ENCODE measurements at regions not wholly inside any gene's neighbourhood (a gene's known extent, or its start where the extent isn't known, plus 50 kb on each side); places are given as distances from the start of the nearest gene placed in this dataset.

DNA sequence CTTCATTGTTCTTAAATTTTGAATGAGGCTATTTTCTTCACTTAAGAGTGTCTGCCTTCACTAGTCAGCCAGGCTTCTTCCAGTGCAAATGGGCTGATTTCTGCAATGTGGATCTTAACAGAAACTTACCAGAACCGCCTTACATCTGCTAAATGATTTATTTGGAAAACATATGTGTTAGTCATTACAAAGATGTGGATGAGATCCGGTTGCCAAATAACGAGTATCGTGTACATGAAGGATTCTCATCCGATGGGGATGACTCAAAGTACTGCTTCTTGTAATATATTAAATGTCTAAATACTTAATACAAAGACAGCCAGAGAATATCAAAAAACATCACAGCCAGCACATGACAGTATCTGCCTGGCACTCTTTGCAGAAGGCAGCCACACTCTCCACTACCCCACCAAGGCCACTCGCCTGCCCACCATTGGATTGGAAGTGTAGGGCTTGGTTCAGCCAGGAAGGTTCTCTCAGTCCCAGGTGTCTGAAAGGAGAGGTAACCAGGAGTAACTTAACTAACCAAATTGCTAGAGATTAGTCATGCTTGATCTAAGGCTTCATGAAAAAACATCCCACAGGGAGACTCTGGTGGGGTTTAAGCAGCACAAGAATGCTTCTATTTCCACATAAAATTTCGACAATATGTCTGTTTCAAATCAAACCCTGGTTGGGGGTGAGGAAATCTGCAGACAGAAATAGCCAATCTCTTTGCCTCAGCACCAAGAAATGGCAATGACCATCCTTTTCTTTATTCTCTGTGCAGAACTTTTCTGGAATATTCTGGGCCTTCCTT is 174.8 kb downstream of the GADD45G start:
- no peak for DNase-seq (ENCODE audit: low spot score)
- Histone ChIP-seq H3K27me3 (no peaks in the 10 kb centered on the region), H3K9me2 (replicated peaks; ENCODE audit: insufficient read depth) (no peaks in the 10 kb centered on the region), H3K27ac (peak overlapping the region; percentile 91), H4K20me1 (ENCODE audit: insufficient read depth, poor library complexity, severe bottlenecking) (no peaks in the 10 kb centered on the region), H3K4me2 (no peak overlapping the region), H3K36me3 (replicated peaks; ENCODE audit: insufficient read depth, low read depth) (no peaks in the 10 kb centered on the region), H3K79me2 (no peaks in the 10 kb centered on the region), H3K4me1 (ENCODE audit: insufficient read depth) (peaks cover 35% of the 10 kb centered on the region), H3K4me3 (no peak overlapping the region), H2AFZ (no peak overlapping the region), H3K9me3 (ENCODE audit: low read depth) (no peaks in the 10 kb centered on the region)
- WGBS (ENCODE audit: low lambda C conversion rate, missing lambda C conversion rate), result 77% methylated on average over 7 of the region's 7 CpGs
- TF ChIP-seq, protein P1, sequence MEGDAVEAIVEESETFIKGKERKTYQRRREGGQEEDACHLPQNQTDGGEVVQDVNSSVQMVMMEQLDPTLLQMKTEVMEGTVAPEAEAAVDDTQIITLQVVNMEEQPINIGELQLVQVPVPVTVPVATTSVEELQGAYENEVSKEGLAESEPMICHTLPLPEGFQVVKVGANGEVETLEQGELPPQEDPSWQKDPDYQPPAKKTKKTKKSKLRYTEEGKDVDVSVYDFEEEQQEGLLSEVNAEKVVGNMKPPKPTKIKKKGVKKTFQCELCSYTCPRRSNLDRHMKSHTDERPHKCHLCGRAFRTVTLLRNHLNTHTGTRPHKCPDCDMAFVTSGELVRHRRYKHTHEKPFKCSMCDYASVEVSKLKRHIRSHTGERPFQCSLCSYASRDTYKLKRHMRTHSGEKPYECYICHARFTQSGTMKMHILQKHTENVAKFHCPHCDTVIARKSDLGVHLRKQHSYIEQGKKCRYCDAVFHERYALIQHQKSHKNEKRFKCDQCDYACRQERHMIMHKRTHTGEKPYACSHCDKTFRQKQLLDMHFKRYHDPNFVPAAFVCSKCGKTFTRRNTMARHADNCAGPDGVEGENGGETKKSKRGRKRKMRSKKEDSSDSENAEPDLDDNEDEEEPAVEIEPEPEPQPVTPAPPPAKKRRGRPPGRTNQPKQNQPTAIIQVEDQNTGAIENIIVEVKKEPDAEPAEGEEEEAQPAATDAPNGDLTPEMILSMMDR (IDR thresholded peaks at IDR 0.05; ENCODE audit: poor library complexity), result no peak
- TF ChIP-seq EZH2 (IDR thresholded peaks at IDR 0.05; ENCODE audit: borderline replicate concordance), result no peak
- no peak for TF ChIP-seq EZH2phosphoT487 (IDR thresholded peaks at IDR 0.05; ENCODE audit: low read depth, severe bottlenecking, unreplicated experiment)

GRCh38 chr9:89780959-89781358 is 176.1 kb downstream of the GADD45G start:
- no peaks in the 10 kb centered on the region for H3K9me3 ChIP-seq (ENCODE audit: low read depth)
- H3K27me3 ChIP-seq, result no peaks in the 10 kb centered on the region
- no peak overlapping the region for H2AFZ ChIP-seq
- no peak overlapping the region for H3K4me3 ChIP-seq
- H3K4me1 ChIP-seq (ENCODE audit: insufficient read depth), result peaks cover 35% of the 10 kb centered on the region
- no peak for TF ChIP-seq EZH2phosphoT487 (IDR thresholded peaks at IDR 0.05; ENCODE audit: low read depth, severe bottlenecking, unreplicated experiment)
- TF ChIP-seq, protein P1 (IDR thresholded peaks at IDR 0.05; ENCODE audit: poor library complexity), result no peak
- no peak for TF ChIP-seq EZH2 (IDR thresholded peaks at IDR 0.05; ENCODE audit: borderline replicate concordance)
- H3K27ac ChIP-seq, result no peak overlapping the region
- WGBS (ENCODE audit: low lambda C conversion rate, missing lambda C conversion rate), result 76% methylated on average over 4 of the region's 4 CpGs
- H4K20me1 ChIP-seq (ENCODE audit: insufficient read depth, poor library complexity, severe bottlenecking), result no peaks in the 10 kb centered on the region
- H3K79me2 ChIP-seq, result no peaks in the 10 kb centered on the region
- no peaks in the 10 kb centered on the region for H3K36me3 ChIP-seq (replicated peaks; ENCODE audit: insufficient read depth, low read depth)
- DNase-seq (ENCODE audit: low spot score), result no peak
- no peaks in the 10 kb centered on the region for H3K9me2 ChIP-seq (replicated peaks; ENCODE audit: insufficient read depth)
- H3K4me2 ChIP-seq, result no peak overlapping the region

- Histone ChIP-seq H3K27ac (no peak overlapping the region), H3K9me3 (ENCODE audit: low read depth) (no peaks in the 10 kb centered on the region), H3K4me3 (no peak overlapping the region), H3K9me2 (replicated peaks; ENCODE audit: insufficient read depth) (no peaks in the 10 kb centered on the region), H2AFZ (no peak overlapping the region), H3K27me3 (no peaks in the 10 kb centered on the region), H3K4me2 (no peak overlapping the region), H3K4me1 (ENCODE audit: insufficient read depth) (peaks cover 32% of the 10 kb centered on the region), H3K36me3 (replicated peaks; ENCODE audit: insufficient read depth, low read depth) (no peaks in the 10 kb centered on the region), H4K20me1 (ENCODE audit: insufficient read depth, poor library complexity, severe bottlenecking) (no peaks in the 10 kb centered on the region), H3K79me2 (no peaks in the 10 kb centered on the region)
- no peak for TF ChIP-seq EZH2phosphoT487 (IDR thresholded peaks at IDR 0.05; ENCODE audit: low read depth, severe bottlenecking, unreplicated experiment)
- no peak for TF ChIP-seq EZH2 (IDR thresholded peaks at IDR 0.05; ENCODE audit: borderline replicate concordance)
- TF ChIP-seq, protein P1 (IDR thresholded peaks at IDR 0.05; ENCODE audit: poor library complexity), result no peak
- 95% methylated on average over 5 of the region's 5 CpGs for WGBS (ENCODE audit: low lambda C conversion rate, missing lambda C conversion rate)
- no peak for DNase-seq (ENCODE audit: low spot score)
Measured at GRCh38 chr9:89781838-89782540, 177.2 kb downstream of the GADD45G start.

All from hepatocyte (in vitro differentiated cells).